ENCODE measurements at regions not wholly inside any gene's neighbourhood (a gene's known extent, or its start where the extent isn't known, plus 50 kb on each side); places are given as distances from the start of the nearest gene placed in this dataset.

- no peak for DNase-seq
Observed at GRCh38 chr2:180523621-180524340, 456.6 kb upstream of the UBE2E3 start.

DNA sequence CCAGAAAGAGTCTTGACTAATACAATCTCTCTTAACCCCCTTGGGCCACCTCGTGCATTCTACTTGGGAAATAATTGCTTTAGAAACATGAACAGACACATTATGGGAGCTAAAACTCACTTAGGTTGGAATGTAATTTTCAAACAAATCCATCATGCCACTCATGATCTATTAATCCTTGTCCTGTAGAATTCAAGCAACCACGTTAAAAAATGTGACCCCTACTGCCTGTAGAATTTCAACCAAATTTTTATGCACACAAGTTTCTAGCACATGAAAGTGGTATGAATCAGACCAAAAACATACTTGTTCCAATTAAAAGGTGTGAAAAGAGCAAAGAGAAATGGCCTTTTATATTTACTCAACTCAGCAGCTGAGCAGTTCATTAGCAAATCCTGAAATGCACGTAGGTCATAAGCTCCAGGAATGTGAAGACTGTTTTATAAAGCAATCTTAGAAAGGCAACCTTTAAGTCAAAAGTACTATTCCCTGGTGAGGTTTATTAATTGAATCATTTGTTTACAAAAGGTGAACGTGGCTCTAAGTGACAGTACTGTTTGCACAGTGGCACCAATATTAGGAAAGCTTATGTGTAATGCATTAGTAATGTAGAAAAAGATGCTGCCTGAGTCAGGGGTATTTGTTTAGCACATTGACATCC, 459.4 kb upstream of the UBE2E3 start:
- peak; percentile 4 for DNase-seq

GRCh38 chr2:180520206-180520605, 460.2 kb upstream of the UBE2E3 start:
- DNase-seq, result no peak

DNA sequence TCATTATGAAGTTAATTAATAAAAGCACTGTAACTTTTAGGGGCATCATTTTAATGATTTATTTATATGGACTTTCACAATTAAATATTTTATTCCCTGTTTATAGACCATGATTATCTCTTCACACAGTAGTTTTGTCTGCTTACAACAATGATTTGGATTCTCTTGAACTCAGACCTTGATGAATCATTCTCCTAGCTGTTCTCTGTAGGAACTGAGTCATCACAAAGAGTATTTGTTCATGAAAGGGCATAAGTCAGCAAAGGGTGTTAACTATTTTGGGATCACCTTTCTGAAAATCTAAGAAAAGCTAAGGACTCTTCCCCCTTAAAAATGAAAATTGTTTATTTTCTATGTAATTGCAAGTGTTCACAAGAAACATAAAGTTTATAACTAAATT, 461.1 kb upstream of the UBE2E3 start:
- DNase-seq, result no peak

DNA sequence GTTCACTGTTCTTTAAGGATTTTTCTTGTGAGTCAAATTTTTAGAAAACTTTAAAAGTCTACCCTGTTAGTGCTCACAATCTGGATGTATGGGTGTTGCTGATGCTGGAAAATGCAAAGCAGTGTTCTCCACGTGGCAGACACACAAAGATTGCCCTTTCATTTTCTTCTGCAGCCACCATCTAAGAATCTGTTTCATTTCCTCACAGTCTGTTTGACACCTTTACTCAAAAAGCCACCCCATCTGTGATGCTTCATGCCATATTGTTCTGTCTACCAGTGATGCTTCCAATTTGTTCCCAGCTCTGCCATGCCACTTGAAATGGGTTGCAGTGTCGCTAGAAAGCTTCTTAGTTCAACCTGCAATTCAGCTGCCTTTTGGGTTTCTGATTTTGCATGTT, 464.2 kb upstream of the UBE2E3 start:
- DNase-seq, result no peak

DNA sequence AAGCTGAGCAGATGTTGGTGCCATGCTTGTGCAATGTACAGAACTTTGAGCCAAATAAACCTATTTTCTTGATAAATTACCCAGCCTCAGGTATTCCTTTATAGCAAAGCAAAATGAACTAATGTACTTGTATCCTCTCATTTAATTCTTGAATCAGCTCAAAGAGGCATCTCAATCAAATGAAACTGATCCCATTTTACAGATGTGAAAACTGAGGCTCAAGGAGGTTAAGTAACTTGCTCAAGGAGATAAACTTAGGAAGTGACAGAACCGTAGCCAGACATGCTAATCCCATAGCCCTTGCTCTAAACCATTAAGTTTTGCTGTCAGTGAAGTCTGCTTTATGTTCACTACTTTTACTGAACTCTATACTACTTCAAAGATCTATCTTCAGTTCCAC, 467.0 kb upstream of the UBE2E3 start:
- no peak for DNase-seq

DNA sequence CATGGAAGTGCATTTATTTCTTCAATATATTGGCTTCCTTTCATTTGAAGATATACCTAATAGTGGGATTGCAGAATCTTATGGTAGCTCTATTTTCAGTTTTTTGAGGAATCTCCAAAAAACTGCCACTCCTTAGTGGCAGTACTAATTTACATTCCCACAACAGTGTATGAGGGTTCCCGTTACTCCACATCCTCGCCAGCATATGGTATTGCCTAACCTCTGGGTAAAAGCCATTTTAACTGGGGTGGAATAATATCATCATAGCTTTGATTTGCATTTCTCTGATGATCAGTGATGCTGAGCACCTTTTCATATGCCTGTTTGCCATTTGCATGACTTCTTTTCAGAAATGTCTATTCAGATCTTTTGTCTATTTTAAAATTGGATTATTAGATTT, 471.9 kb upstream of the UBE2E3 start:
- no peak for DNase-seq

- no peak for DNase-seq
Observed at GRCh38 chr2:180507028-180507427, 473.4 kb upstream of the UBE2E3 start.

GRCh38 chr2:180505203-180505602, 475.2 kb upstream of the UBE2E3 start:
- DNase-seq, result no peak

- DNase-seq, result no peak
Observed at GRCh38 chr2:180497621-180498152, 482.7 kb upstream of the UBE2E3 start.

GRCh38 chr2:180495606-180496005, 484.8 kb upstream of the UBE2E3 start:
- no peak for DNase-seq

- DNase-seq, result no peak
Observed at GRCh38 chr2:180494286-180494685, 486.1 kb upstream of the UBE2E3 start.

- DNase-seq, result no peak
Observed at GRCh38 chr2:180482696-180483095, 475.6 kb upstream of the CWC22 start.

GRCh38 chr2:180481998-180482397, 474.9 kb upstream of the CWC22 start:
- DNase-seq, result no peak

GRCh38 chr2:180478883-180479282, 471.8 kb upstream of the CWC22 start:
- no peak for DNase-seq

- DNase-seq, result no peak
Observed at GRCh38 chr2:180474716-180475115, 467.6 kb upstream of the CWC22 start.

GRCh38 chr2:180473456-180473855, 466.4 kb upstream of the CWC22 start:
- no peak for DNase-seq

DNA sequence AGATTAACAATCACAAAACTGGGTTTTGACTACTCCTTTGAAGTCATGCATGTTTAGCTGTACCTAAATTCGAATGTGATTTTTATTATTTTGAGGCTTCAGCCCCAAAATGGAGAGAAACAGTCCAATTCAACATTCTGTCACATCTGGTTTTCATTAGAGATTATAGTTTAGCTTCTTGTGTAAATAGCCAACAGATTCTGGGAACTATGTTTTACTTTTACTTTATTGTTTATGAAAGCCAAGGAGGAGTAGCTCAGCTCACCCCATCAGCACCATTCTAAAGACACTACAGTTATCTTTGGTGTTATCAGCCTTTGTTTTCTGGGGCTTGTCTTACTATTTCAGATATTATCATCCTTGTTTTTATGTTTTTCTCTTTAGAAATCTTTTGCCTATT, 465.0 kb upstream of the CWC22 start:
- DNase-seq, result no peak

GRCh38 chr2:180463608-180464007, 456.5 kb upstream of the CWC22 start:
- no peak for DNase-seq

- DNase-seq, result no peak
Observed at GRCh38 chr2:180461761-180462160, 454.7 kb upstream of the CWC22 start.

DNA sequence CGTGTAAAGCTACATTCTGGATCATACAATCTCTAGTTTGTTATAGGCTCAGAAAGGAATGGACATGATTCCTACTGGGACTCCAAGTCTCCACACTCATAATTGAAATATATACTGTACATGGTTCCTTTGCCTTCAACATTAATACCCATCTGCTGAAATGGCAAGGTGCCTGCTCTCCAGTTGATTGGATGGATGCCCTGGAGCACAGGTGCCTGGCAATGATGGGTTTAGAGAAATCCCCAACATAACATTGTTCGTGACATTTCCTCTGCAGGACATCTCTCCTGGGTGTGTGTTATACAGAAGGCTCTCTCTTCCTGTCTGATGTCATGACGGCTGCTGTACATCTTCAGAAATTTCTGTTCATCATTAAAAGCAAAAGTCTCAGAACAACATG, 449.7 kb upstream of the CWC22 start:
- DNase-seq, result no peak

DNA sequence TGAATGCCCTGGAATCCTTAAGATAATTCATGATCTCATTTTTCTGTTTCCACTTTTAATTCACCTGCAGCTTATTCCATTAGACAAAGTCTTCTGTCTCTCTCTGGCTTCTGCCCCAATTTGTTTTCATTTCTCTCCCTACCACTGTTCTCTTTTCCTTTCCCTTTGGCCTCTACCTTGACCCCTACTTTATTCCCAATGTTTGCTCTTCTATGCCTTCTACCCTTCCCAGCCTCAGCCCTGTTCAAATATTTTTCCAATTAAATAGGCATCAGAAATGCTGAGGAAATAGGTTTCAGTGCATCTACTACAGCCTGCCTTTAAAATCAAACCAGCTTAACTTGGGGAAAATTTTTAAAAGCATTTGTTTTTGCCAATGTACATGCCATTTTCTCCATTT, 443.7 kb upstream of the CWC22 start:
- DNase-seq, result no peak

DNA sequence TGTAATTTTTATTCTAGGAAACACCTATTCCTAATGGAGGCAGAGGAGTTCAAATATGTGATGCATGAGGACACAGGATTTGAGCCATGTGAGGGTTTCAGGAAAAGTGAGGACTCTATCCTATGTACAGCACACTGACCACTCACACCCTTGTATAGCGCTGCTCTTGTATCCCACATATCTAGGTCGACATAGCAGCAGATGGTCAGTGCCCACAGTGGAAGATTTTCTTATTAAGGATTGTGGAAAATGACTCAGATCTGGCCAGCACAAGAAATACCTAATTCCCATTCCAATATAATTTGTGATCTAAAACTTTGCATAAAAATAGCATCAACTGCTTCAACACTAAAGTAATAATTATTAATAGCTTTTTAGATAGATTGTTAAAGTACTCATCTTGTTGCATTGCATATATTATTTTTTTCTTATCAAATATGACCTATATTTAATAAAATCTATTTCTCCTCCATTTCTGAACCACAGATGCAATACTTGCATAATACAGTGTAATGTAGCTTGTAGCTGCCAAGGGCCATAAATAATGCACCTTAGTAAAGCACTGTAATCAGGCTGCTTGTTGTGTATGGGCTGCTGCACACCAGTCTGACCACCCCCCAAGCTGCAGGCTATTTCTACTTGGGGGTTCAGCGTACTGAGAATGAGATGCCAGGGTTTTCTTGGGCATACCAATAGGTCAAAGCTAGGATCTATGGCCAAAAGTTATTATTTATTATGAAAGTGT, 442.2 kb upstream of the CWC22 start:
- DNase-seq, result no peak

- DNase-seq, result no peak
Observed at GRCh38 chr2:180446492-180446891, 439.4 kb upstream of the CWC22 start.
